GM19023 (cell line): ENCODE measurements at regions not wholly inside any gene's neighbourhood (a gene's known extent, or its start where the extent isn't known, plus 50 kb on each side); places are given as distances from the start of the nearest gene placed in this dataset.
A peak's percentile ranks its signal among the peaks of the same experiment; 100 is the strongest.
"Not testable (repeated sequence)": the region's sequence is repeated elsewhere in the genome, so short reads cannot be mapped to it uniquely, and the experiment has no call there.

Experiments used
- ATAC-seq: cut with Tn5 transposase; IDR thresholded peaks from one replicate; pipeline ENCODE4 v1.9.1; 2021; ENCODE audit warnings: mild to moderate bottlenecking, moderate library complexity; ENCODE audit not compliant: unreplicated experiment

DNA sequence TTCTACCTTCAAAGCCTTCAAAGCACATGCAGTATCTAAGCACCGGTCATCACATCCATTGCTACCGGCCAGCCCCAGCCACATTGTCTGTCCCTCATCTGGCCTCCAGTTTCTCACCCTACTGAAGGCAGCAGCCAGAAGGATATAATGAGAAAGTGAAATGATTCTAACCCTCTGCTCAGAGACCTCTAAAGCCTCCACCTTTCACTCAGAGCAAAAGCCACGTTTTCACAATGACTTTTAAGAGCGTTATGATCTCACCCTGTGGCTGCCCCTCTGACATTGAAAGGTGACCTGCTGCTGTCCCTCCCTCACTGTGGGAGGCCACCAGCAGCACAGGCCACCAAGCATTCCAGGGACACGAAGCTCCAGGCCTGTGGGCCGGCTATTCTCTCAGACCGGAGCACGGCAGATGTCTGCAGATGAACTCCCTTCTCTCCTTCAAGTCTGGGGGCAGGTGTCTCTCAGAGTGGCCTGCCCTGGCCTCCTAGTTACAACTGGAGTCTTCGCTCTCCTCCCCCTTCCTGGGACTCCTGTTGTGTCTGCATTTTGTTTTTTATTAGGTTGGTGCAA is 94.9 kb upstream of the EEPD1 start:
- ATAC-seq = peak; percentile 80

DNA sequence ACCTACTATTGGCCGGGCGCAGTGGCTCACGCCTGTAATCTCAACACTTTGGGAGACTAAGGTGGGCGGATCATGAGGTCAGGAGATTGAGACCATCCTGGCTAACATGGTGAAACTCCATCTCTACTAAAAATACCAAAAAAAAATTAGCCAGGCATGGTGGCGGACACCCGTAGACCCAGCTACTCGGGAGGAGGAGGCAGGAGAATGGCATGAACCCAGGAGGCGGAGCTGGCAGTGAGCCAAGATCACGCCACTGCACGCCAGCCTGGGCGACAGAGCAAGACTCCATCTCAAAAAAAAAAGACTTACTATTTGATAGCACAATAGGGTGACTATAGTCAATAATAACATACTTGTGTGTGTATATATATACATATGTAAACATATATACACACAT is 92.7 kb upstream of the EEPD1 start:
- ATAC-seq = not testable (repeated sequence)

DNA sequence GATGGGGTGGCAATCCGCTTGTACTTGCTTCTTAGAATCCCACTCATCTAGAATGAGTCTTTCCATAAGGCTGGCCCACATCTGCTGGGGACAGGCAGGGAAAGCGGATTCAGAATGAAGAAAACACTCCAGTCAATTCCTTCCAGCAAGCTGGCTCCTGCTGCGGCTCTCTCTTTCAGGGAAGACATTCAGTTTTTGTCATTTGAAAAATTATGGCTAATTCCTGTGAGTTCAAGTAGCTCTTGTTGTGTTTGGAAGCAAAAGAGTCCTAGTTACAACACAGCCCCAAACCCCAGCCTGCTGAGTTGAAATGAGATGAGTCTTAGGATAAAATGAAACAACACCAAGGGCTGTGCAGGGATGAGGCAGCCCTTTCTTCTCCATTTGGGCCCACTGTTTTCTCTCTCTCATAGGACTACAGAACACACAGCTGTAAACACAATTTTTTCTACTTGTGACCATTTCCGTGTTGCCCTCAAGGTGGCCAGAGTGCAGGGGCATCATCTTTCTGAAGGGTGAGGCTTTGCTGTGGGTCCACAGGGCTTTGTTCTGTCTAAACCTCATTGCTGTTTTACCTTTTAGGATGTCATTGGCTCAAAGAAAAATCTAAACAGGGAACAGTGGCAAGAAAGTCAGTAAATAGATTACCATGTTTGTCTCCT is 90.8 kb upstream of the EEPD1 start:
- ATAC-seq = no peak

DNA sequence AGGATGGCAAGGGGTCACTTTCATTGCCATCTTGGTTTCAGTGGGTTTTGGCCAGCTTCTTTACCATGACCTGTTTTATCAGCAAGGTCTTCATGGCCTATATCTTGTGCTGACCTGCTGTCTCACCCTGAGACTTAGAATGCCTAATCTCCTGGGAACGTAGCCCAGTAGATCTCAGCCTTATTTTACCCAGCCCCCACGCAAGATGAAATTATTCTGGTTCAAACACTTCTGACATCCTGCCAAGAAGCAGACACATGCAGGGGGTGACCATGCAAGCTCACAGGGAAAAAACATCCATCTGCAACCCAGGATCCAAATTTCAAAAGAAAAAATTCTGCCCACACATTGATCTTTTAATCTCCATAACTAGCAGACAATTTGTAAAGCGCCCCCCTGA is 88.4 kb upstream of the EEPD1 start:
- no peak for ATAC-seq

DNA sequence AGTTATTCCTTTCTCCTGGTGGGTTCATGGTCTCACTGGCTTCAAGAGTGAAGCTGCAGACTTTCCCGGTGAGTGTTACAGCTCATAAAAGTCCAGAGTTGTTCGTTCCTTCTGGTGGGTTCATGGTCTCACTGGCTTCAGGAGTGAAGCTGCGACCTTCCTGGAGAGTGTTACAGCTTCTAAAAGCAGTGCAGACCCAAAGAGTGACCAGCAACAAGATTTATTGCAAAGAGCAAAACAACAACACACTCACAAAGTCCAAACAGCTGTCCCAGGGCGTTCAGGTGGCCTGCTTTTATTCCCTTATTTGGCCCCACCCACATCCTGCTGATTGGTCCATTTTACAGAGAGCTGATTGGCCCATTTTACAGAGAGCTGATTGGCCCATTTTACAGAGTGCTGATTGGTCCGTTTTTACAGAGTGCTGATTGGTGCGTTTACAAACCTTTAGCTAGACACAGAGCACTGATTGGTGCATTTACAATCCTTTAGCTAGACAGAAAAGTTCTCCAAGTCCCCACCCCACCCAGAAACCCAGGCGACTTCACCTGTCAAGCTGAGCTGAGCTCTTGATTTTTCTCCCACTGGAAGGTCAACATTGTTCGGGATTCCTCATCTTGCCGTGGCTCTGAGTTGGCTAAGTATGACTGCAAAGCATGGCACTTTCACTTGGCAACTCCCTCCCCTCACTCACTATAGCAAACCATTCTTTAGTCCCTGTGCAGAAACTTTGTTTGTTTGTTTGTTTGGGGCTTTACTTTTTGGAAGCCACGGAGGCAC is 87.3 kb upstream of the EEPD1 start:
- ATAC-seq = not testable (repeated sequence)

DNA sequence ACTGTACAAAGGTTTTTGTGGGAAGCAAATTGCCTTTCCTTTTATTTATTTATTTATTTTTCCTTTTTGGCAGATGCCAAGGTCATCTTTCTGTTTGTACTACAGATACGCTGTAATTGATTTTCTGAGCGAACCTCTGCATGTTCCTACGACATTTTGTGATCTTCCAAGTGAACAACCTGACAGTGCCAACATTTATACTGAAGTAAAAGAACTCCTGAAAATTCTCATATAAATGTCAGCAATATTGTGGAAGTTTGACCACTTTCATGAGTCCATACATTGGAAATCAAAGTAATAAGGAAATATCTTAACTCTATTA is 86.8 kb upstream of the EEPD1 start:
- ATAC-seq = no peak

DNA sequence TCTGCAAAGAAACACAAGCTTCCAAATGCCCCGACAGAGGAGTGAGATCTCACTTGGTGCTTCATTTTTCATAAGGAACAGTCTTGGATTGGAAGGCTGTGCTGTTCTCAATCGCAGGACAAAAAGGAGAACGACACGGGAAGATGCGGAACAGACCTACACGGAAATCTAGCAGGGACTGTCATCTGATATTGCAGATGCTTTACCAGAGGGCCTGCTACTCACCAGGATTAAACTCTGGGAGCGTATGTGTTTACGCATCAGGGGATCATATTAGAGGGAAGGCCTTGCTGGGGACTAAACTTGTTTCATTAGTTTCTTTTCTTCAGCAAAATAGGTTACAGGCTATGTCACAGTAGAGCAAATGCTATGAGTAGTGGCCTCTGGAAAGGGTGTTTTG is 82.8 kb upstream of the EEPD1 start:
- ATAC-seq = no peak

DNA sequence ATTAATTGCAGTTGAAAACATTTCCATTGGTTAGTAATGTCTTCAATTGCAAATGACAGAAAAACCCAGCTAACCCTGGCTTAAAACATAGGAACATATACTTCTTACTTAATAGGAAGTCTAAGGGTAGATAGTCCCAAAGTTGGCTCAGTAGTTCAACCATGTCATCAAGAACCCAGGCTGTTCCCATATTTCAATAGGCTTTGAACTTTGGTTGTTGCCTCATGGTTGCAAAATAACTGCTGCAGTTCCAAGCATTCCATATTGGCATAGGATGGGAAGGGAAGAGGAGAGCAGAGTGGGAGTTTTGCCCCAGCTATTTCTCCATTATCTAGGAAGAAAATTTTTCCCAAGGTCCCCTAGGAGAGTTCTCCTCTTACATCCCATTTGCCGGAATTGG is 81.4 kb upstream of the EEPD1 start:
- no peak for ATAC-seq

DNA sequence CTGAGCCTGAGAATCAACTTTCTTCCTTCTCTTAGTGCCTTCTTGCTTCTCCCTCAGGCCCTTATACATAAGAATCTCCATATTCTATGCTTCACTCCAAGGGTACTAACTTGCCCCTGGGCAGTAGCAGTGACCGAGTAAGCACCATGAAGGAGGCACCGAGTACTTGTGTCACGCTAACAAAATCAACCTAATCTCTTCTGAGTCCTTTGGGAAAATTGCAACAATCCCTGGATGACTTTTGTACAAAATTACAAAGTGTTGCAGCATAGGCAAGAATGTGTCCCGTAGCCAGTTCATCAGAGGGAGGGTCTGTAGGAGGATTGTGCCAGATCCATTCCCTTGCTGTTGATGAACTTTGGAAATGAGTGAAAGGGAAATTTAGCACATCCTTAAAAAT is 80.4 kb upstream of the EEPD1 start:
- ATAC-seq = no peak

DNA sequence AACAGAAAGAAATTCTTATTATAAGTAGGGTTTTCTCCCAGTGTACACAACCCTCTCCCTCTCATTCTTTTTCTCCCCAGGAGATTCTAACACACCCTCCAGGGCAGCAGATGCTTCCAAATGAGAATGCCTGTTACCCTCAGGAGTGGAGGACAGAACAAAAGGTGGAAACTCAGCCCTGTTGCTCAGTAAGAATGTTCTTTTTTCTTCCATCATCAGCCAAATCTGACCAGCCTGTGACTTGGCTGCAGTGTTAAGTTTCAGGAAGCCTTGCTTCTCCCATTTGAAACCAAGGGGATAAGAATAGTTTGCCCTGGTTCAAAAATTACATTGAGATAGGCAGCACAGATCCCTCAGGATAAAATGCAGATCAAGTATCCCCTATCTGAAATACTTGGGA is 77.5 kb upstream of the EEPD1 start:
- ATAC-seq = no peak

DNA sequence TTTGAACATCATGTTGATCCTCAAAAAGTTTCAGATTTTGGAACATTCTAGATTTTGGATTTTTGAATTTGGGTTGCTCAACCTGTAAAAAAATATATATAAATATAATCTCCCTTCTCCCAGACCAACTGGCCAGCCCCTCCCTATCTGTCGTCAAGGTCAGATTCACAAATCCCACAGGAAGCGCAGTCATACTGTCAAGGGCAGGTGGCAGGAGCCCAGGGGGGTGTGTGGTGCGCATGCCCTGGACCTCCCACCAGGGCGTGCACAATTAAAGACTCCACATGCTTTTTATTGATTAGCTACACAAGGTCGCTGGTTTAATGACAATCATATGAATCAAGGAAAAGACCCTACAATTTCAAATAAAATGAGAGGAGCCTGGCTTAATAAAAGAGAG is 77.0 kb upstream of the EEPD1 start:
- no peak for ATAC-seq

DNA sequence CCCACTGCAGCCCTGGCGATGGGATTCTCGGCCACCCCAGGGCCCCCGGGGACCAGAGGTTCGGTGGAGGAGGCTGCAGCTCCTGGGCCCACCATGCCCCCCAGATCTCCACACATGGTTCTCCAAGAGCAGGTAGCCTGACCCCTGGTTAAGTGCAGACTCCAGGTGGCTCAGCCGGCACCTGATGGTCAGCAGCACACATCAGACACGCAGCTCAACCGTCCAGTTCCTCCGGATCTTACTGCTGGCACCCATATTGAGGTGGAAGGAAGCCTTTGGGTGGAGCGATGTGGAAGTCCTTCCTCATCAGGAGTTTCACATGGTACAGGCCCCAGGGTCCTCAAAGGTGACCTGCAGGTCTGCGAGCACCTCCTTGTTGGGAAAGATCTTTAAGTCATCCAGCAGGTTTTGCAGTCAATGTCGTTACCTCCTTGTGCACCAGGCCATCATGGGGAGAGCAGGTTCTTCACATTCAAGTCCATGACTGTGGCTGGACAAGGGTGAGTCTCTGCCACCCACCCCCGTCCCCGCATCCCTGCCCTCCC is 74.2 kb upstream of the EEPD1 start:
- no peak for ATAC-seq

DNA sequence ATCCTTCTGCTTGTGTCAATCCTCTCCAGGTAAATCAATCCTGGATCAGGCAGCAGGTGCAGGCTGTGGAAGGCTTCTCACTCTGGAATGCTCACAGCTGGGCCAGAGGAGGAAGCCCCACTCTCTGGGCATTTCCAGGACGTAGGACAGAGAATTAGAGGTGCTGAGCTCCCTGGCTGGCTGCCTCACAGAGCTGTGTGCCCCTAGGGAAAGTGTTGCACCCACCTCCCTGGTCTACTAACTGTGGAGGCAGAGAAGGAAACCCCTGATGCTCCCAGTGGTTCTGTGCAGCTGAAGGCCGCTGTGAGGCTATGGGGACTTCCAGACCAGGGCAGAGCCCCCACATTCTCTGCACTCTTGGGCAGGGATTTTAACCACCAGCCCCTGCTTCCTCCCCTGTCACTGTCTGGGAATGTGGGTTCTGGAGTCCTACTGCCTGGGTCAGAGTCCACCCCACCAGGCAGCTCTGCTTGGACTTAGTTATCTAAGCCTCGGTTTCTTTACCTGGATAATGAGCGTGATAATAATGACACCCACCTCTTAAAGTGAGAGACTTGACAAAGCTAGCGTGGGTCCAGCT is 73.5 kb upstream of the EEPD1 start:
- no peak for ATAC-seq

DNA sequence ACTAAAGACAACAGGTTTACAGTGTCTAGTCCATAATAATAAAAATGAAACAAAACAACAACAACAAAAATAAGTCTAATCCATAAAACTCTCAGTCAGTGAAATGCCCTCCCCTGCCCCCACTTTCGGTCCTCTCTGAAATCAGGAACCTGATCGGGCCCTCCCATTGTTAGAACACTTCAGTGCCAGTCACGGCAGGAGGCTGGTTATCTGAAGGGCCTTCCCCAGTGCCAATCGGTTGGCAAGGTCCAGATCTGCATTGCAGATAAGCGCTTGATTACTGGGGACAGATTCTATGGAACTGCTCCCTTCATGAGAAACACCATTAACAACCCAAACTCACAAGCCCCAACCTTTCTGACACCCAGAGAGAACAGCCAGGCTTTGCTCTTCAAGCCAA is 72.2 kb upstream of the EEPD1 start:
- ATAC-seq = no peak

DNA sequence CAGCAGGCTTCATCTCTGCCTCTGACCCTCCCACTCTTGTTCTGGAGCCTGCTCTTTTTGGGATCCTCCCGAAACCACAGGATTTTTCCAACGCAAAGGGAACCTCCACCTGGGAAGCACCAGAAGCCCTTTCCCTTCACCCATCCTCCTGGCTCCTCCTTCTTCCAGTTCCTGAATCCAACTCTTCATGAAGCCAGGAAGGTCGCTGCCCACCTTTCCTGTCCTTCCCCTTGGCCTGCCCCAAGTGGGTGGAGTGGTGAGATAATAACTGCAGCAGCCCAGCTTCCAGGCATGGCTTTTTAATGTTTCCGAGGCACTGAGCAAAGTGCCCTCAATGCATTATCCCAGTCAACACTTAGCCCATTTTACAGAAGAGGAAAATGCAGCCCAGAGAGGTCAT is 70.8 kb upstream of the EEPD1 start:
- no peak for ATAC-seq

DNA sequence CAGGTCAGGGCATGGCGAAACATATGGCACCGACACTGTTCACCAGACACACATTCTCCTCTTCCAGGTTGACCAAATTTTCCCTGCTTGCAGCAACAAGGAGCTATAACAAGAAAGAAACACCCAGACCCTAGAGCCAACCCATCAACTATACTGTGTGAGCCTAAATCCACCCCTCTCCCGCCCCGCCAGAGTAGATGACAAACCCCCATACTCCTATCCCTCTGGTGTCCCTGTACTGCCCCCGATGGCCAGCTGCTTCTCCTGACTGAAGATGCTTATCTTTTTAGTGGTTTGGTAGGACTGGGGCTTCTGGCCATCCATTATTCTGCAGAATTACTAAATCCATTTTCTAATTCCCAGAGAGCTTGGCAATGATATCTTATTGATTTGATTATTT is 70.1 kb upstream of the EEPD1 start:
- ATAC-seq = no peak

DNA sequence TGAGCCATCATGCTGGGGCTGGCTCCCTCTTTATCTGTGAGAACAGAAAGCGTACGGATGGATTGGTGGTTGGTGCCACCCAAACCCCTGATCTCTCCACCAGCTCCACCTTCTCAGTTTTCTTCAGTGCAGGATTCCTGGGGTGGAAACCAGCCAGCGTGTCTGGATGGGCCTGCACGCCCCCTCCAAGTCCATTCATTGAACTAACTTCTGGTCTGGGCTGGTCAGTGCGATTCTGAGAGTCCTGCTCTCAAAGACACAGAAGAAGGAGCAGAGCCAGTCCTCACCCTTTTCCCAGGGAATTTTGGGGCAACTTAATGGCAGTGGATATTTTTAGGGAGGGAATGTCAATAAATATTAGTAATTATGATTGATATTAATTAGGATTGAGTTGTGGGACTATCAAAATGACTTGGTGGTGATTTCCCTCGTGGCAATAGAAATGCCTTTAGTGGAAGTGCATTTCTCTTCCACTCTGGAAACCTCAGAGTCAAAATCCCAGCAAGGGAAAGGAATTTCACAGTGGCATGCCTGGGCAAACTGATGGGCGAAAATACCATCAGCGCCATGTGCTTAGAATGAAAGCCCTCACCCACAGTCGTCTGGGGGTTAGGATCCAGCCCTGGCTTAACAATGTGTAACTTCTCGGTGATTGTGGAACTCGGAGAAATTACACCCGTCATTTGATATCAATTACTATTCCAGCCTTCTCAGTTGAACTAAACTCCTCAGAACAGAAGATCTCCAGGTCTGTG is 69.3 kb upstream of the EEPD1 start:
- ATAC-seq = no peak

DNA sequence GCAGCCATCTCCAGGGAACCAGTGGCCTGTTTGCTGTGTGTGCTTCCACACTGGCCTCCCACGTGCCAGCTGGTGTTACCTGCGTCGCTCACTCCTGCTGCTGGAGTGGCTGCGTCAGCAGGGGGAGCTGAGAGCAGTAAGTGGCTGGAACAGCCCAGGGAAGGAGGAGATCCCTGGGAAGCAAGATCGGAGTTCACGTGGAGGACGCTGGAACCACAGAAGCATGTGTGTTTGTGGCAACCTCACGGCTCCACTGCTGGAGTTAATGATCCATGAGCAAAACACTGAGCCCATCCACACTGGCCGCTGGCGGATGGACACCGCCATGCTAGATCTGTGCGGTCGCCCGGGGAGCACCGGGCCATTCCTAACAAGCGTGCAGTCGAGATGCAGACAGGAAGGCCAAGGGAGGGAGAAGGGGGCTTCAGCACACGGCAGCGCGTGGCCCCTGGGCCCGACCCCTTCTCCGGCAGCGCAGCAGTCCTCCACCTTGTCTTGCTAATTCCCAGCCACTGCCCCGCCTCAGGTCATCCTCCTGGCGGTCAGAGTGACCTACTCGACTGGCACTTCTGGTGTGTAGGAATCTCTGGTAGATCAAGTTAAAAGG is 68.5 kb upstream of the EEPD1 start:
- no peak for ATAC-seq

DNA sequence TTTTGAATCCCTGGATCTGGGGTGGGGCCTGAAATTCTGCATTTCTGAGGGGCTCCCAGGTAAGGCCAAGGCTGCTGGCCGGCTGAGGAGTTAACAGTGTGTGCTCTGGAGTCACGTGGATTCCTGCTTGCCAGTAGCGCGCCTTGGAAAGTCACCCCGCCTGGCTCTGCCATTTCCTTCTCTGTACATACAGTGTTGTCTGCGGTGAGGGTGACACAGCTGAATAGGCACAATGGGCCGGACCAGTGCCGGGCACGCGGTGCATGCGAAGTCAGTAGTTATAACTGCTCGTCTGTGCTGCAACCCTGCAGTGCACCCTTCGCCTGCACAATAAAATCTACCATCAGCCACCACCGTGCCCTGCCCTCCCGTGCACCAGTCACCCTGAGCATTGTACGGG is 68.0 kb upstream of the EEPD1 start:
- no peak for ATAC-seq

DNA sequence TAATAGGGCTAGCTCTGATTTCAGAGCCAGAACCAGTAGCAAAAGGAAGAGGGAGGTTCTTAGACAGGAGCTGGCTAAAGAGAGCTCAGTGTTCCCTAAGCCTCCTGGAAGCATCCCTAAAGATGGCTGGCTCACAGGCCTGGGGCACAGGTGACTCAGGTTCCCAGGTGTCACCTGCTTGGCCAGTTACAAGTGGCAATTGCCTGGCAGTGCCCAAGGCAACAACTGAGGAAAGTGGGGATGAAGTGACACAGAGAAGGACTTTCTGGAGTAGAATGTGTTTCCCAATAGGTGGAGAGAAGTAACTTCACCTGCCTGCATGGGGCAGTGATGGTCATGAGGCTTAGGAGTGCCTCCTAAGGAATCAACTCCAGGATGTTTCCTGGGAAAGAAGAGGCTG is 66.5 kb upstream of the EEPD1 start:
- ATAC-seq = no peak

DNA sequence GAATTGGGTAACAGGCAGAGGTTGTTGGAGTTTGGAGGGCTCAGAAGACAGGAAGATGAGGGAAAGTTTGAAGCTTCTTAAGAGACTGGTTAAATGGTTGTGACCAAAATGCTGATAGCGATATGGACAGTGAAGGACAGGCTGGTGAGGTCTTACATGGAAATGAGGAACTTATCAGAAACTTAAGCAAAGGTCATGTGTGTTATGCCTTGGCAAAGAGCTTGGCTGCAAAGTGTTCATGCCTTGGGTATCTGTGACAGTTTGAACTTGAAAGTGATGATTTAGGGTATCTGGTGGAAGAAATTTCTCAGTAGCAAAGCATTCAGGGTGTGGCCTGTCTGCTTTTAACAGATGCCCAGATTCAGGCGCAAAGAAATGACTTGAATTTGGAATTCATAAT is 64.5 kb upstream of the EEPD1 start:
- no peak for ATAC-seq
